ENCODE measurements at regions not wholly inside any gene's neighbourhood (a gene's known extent, or its start where the extent isn't known, plus 50 kb on each side); places are given as distances from the start of the nearest gene placed in this dataset.

DNA sequence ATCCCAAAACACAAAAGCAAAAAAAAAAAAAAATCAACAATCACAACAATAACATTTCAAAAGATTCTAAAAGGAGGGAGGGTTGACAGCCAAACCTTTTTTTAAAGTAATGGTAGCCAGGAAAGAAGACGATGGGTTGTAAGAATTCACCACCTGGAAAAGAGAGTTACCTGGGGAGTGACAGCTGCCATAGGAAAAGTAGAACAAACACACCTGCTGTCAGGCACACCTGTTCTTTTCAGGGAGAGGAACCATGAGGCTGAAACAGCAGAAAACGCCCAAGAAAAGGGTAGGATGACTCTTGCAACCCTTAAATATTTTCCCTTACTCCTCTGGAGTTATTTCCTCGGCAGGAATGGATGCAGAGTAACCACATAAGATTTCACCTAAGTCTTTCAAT lies 388.4 kb upstream of the TEX13C start:
- Histone ChIP-seq H2BK20ac (ENCODE audit: low read depth, low read length, poor library complexity, severe bottlenecking) (no peak overlapping the region), H2BK5ac (ENCODE audit: insufficient read length, low read length) (no peak overlapping the region), H3K79me2 (ENCODE audit: insufficient read depth, low read length) (no peaks in the 10 kb centered on the region), H3K27me3 (ENCODE audit: insufficient read depth, low read length) (no peaks in the 10 kb centered on the region), H2AK5ac (ENCODE audit: insufficient read length, low read length) (no peak overlapping the region), H4K20me1 (ENCODE audit: control insufficient read depth, insufficient read depth, insufficient read length) (no peaks in the 10 kb centered on the region), H3K18ac (ENCODE audit: insufficient read length, low read depth, low read length) (no peak overlapping the region), H3K56ac (ENCODE audit: insufficient read length, low read depth, low read length) (no peak overlapping the region), H3K14ac (ENCODE audit: insufficient read depth, low read length) (no peak overlapping the region), H3K79me1 (ENCODE audit: insufficient read depth, low read depth, low read length, poor library complexity, severe bottlenecking) (no peaks in the 10 kb centered on the region), H3K4me1 (ENCODE audit: insufficient read depth, low read length) (no peaks in the 10 kb centered on the region; the same call in 1 of the 2 replicates), H2BK12ac (ENCODE audit: insufficient read length, low read depth, low read length) (no peak overlapping the region), H2BK15ac (ENCODE audit: low read depth, low read length) (no peak overlapping the region), H3K4me2 (ENCODE audit: insufficient read depth, insufficient read length, low read length) (no peak overlapping the region), H4K91ac (ENCODE audit: insufficient read length, low read depth, low read length) (no peak overlapping the region), H2BK120ac (ENCODE audit: low read depth, low read length, poor library complexity, severe bottlenecking) (no peak overlapping the region), H4K8ac (replicated peaks; ENCODE audit: insufficient read length, low read depth, low read length) (no peak overlapping the region), H3K4ac (ENCODE audit: low read depth, low read length) (no peak overlapping the region), H3K23ac (ENCODE audit: insufficient read length, low read depth, low read length) (no peak overlapping the region), H3K9me3 (ENCODE audit: control insufficient read depth, low read depth, low read length) (no peaks in the 10 kb centered on the region), H3K27ac (ENCODE audit: insufficient read length, low read depth, low read length) (no peak overlapping the region), H4K5ac (ENCODE audit: insufficient read length, low read depth, low read length) (no peak overlapping the region), H2AFZ (ENCODE audit: low read length) (no peak overlapping the region), H3T11ph (ENCODE audit: low read length) (no peak overlapping the region), H3K9ac (ENCODE audit: extremely low read depth, insufficient read length, low read length) (no peak overlapping the region), H3K23me2 (ENCODE audit: insufficient read length, low read depth, low read length, poor library complexity, severe bottlenecking) (no peaks in the 10 kb centered on the region)
- Mint-ChIP-seq H3K9me3 (no peaks in the 10 kb centered on the region; a peak in 3 of 5 replicates), H3K4me3 (no peak overlapping the region), H3K27me3 (ENCODE audit: low read depth) (no peaks in the 10 kb centered on the region), H3K36me3 (ENCODE audit: insufficient read depth in 1 of 3, low read depth in 3 of 3) (no peaks in the 10 kb centered on the region), H3K4me1 (peaks cover 36 to 43% of the 10 kb centered on the region in 2 experiments), H3K27ac (no peak overlapping the region)
- no peak for TF ChIP-seq CTCF (conservative IDR thresholded peaks at IDR 0.05)
- DNase-seq, result no peak
- WGBS (ENCODE audit: extremely low coverage, insufficient read length, low lambda C conversion rate), result no CpG with 5 or more reads among the region's 3 CpGs
